ENCODE measurements at regions not wholly inside any gene's neighbourhood (a gene's known extent, or its start where the extent isn't known, plus 50 kb on each side); places are given as distances from the start of the nearest gene placed in this dataset.

- TF ChIP-seq, protein P1, sequence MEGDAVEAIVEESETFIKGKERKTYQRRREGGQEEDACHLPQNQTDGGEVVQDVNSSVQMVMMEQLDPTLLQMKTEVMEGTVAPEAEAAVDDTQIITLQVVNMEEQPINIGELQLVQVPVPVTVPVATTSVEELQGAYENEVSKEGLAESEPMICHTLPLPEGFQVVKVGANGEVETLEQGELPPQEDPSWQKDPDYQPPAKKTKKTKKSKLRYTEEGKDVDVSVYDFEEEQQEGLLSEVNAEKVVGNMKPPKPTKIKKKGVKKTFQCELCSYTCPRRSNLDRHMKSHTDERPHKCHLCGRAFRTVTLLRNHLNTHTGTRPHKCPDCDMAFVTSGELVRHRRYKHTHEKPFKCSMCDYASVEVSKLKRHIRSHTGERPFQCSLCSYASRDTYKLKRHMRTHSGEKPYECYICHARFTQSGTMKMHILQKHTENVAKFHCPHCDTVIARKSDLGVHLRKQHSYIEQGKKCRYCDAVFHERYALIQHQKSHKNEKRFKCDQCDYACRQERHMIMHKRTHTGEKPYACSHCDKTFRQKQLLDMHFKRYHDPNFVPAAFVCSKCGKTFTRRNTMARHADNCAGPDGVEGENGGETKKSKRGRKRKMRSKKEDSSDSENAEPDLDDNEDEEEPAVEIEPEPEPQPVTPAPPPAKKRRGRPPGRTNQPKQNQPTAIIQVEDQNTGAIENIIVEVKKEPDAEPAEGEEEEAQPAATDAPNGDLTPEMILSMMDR (IDR thresholded peaks at IDR 0.05; ENCODE audit: insufficient read depth, low read depth, low read length), result no peak
- H3K4me3 ChIP-seq (ENCODE audit: low read depth, low read length), result no peak overlapping the region
- peak; percentile 8 for DNase-seq (ENCODE audit: low read depth)
Observed at GRCh38 chr4:32133141-32133540, 1413.0 kb downstream of the PCDH7 start.

GRCh38 chr4:32133734-32134133 lies 1413.6 kb downstream of the PCDH7 start:
- no peak for DNase-seq (ENCODE audit: low read depth)
- TF ChIP-seq, protein P1 (IDR thresholded peaks at IDR 0.05; ENCODE audit: insufficient read depth, low read depth, low read length), result no peak
- no peak overlapping the region for H3K4me3 ChIP-seq (ENCODE audit: low read depth, low read length)

DNA sequence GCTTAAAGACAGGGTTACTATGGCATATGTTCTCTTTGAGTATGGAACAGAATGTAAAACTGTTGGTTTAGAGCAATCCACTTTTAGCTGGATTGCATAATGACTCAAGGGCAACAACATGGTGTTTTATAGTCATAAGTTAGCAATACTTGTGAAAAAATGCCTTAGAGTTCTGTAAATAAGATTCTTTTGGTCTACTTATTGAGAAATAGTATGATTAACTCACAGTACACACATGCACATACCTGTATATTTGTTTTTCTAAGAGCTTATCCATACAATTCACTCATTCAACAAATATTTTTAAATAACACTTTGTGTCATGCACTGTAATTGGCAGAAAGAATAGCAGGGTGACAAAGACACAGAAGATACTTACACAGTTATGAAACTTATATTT lies 1415.5 kb downstream of the PCDH7 start:
- TF ChIP-seq, protein P1 (IDR thresholded peaks at IDR 0.05; ENCODE audit: insufficient read depth, low read depth, low read length), result no peak
- H3K4me3 ChIP-seq (ENCODE audit: low read depth, low read length), result no peak overlapping the region
- peak; percentile 11 for DNase-seq (ENCODE audit: low read depth)

GRCh38 chr4:32136081-32136787 lies 1416.1 kb downstream of the PCDH7 start:
- TF ChIP-seq, protein P1 (IDR thresholded peaks at IDR 0.05; ENCODE audit: insufficient read depth, low read depth, low read length), result no peak
- DNase-seq (ENCODE audit: low read depth), result no peak
- H3K4me3 ChIP-seq (ENCODE audit: low read depth, low read length), result no peak overlapping the region

DNA sequence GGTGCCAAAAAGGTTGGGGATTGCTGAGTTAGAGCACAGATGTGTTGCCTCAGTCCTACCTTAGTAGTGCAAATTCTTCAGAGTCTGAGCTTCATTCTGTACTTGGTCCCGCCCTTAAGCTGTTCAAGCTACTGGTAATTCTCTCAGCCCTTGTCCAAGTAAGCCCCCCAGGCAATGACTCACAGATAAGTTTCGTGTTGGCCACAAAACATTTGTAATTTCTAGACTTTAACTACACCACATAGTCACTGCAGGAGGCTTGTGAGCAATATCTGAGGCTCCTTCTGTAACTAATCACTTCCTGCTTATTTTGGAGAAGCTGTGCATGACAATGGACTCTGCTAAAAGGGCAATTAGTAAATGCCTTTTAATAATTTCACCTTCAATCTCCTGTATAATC lies 1420.5 kb downstream of the PCDH7 start:
- TF ChIP-seq, protein P1 (IDR thresholded peaks at IDR 0.05; ENCODE audit: insufficient read depth, low read depth, low read length), result no peak
- DNase-seq (ENCODE audit: low read depth), result peak; percentile 6
- no peak overlapping the region for H3K4me3 ChIP-seq (ENCODE audit: low read depth, low read length)

- no peak overlapping the region for H3K4me3 ChIP-seq (ENCODE audit: low read depth, low read length)
- no peak for DNase-seq (ENCODE audit: low read depth)
- TF ChIP-seq, protein P1 (IDR thresholded peaks at IDR 0.05; ENCODE audit: insufficient read depth, low read depth, low read length), result no peak
Observed at GRCh38 chr4:32142075-32142474, 1421.9 kb downstream of the PCDH7 start.

DNA sequence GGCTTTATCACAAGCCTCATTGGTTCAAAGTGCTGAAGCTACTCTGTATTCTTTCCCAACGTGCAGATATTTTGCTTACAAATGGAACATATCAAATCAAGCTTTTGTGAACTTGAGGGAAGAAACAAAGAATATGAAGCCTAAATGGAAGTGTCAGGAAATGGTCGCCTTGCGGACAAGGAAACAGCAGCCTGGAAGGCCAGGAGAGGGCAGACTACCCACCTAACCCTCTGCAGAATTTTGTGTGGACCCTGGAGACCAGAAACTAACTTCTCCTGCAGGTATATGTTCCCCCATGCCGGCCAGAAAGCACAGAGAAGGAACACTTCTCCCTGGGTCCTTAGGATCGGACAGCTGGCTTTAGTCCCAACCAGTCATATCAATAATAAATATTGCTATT lies 1425.8 kb downstream of the PCDH7 start:
- DNase-seq (ENCODE audit: low read depth), result no peak
- no peak overlapping the region for H3K4me3 ChIP-seq (ENCODE audit: low read depth, low read length)
- TF ChIP-seq, protein P1 (IDR thresholded peaks at IDR 0.05; ENCODE audit: insufficient read depth, low read depth, low read length), result no peak
